PFSK-1 (cell line): ENCODE measurements at regions not wholly inside any gene's neighbourhood (a gene's known extent, or its start where the extent isn't known, plus 50 kb on each side); places are given as distances from the start of the nearest gene placed in this dataset.

ENCODE experiments used
- POLR2AphosphoS5 ChIP-seq: IDR thresholded peaks from 2 replicates; pipeline ENCODE4 v1.6.1; 2012; ENCODE audit warnings: low read depth, mild to moderate bottlenecking, control low read depth, low read length, moderate library complexity
- REST ChIP-seq, 2 experiments: IDR thresholded peaks; 2 replicates each; pipeline versions ENCODE4 v1.6.1 to v1.8.0; 2011 to 2012; ENCODE audit warnings: low read depth in 2 of 2, low read length in 2 of 2, control low read depth in 1 of 2, inconsistent platforms in 1 of 2, mild to moderate bottlenecking in 1 of 2, moderate library complexity in 1 of 2; ENCODE audit not compliant: insufficient read depth in 1 of 2
- SIN3A ChIP-seq: IDR thresholded peaks from 2 replicates; pipeline ENCODE4 v1.6.1; 2012; ENCODE audit warnings: mild to moderate bottlenecking, low read length, moderate library complexity, borderline replicate concordance; ENCODE audit not compliant: insufficient read depth
- TAF1 ChIP-seq: IDR thresholded peaks from 2 replicates; pipeline ENCODE4 v1.6.1; 2012; ENCODE audit warnings: low read length, control low read depth, borderline replicate concordance; ENCODE audit not compliant: insufficient read depth

DNA sequence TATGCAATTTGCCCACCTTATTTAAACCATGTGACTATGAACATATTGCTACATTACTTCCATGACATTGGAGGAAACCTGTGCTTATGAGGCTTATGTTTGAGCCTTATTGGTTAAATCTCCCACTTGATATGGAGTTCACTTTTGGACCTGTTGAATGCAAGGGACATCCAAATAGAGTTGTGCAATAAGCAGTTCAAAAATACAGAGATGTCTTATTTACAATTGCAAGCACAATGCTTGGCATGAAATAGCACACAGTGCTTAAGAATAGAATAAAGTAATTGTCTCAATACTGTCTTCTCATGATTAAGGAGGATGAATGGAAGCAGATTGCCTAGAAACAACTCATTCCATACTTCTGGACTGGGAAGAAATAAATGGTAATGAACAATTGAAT lies 793.5 kb downstream of the METTL4 start:
- TF ChIP-seq TAF1 = no peak
- no peak for TF ChIP-seq POLR2AphosphoS5
- TF ChIP-seq SIN3A = no peak
- no peak for TF ChIP-seq REST (IDR thresholded peaks at IDR 0.05; ENCODE audit: insufficient read depth in 1 of 2, low read depth in 2 of 2, low read length in 2 of 2)
